Skeletal muscle satellite cell (primary cell): ENCODE measurements at regions not wholly inside any gene's neighbourhood (a gene's known extent, or its start where the extent isn't known, plus 50 kb on each side); places are given as distances from the start of the nearest gene placed in this dataset.
A peak's percentile ranks its signal among the peaks of the same experiment; 100 is the strongest.
"Not testable (repeated sequence)": the region's sequence is repeated elsewhere in the genome, so short reads cannot be mapped to it uniquely, and the experiment has no call there.

Experiments used
- H3K27me3 ChIP-seq: 2 replicates; pipeline ENCODE4 v1.7.0; 2013; ENCODE audit warnings: low read length; ENCODE audit not compliant: control insufficient read depth, insufficient read depth
- H3K36me3 ChIP-seq: 2 replicates; pipeline ENCODE4 v1.7.0; 2013; ENCODE audit warnings: mild to moderate bottlenecking, control low read depth, low read length; ENCODE audit not compliant: insufficient read depth
- H3K4me1 ChIP-seq: 2 replicates; pipeline ENCODE4 v1.7.0; 2013; ENCODE audit warnings: low read length; ENCODE audit not compliant: control insufficient read depth, insufficient read depth
- H3K4me2 ChIP-seq: 2 replicates; pipeline ENCODE4 v1.7.0; 2013; ENCODE audit warnings: mild to moderate bottlenecking, low read length
- H3K4me3 ChIP-seq: 2 replicates; pipeline ENCODE4 v1.7.0; 2013; ENCODE audit warnings: low read length
- H3K9ac ChIP-seq: 2 replicates; pipeline ENCODE4 v1.7.0; 2013; ENCODE audit warnings: mild to moderate bottlenecking, low read depth, low read length, moderate library complexity
- H3K9me3 ChIP-seq: replicated peaks from 2 replicates; pipeline ENCODE4 v1.7.0; 2013; ENCODE audit warnings: mild to moderate bottlenecking, control low read depth, low read length

- no peak overlapping the region for H3K9ac ChIP-seq
- no peaks in the 10 kb centered on the region for H3K9me3 ChIP-seq
- H3K27me3 ChIP-seq, result no peaks in the 10 kb centered on the region
- no peak overlapping the region for H3K4me2 ChIP-seq
- no peaks in the 10 kb centered on the region for H3K4me1 ChIP-seq
- H3K36me3 ChIP-seq, result no peaks in the 10 kb centered on the region
- no peak overlapping the region for H3K4me3 ChIP-seq
Measured at GRCh38 chr1:185656663-185657062, 77.5 kb upstream of the HMCN1 start.

- H3K27me3 ChIP-seq, result no peaks in the 10 kb centered on the region
- no peak overlapping the region for H3K4me2 ChIP-seq
- H3K36me3 ChIP-seq, result no peaks in the 10 kb centered on the region
- H3K4me3 ChIP-seq, result no peak overlapping the region
- no peaks in the 10 kb centered on the region for H3K4me1 ChIP-seq
- H3K9me3 ChIP-seq, result no peaks in the 10 kb centered on the region
- no peak overlapping the region for H3K9ac ChIP-seq
Measured at GRCh38 chr1:185654952-185655314, 79.3 kb upstream of the HMCN1 start.

- H3K9ac ChIP-seq, result no peak overlapping the region
- no peaks in the 10 kb centered on the region for H3K4me1 ChIP-seq
- no peak overlapping the region for H3K4me2 ChIP-seq
- no peak overlapping the region for H3K4me3 ChIP-seq
- no peaks in the 10 kb centered on the region for H3K9me3 ChIP-seq
- H3K27me3 ChIP-seq, result no peaks in the 10 kb centered on the region
- no peaks in the 10 kb centered on the region for H3K36me3 ChIP-seq
Measured at GRCh38 chr1:185654199-185654951, 79.8 kb upstream of the HMCN1 start.

- no peaks in the 10 kb centered on the region for H3K4me1 ChIP-seq
- H3K9me3 ChIP-seq, result no peaks in the 10 kb centered on the region
- H3K9ac ChIP-seq, result no peak overlapping the region
- no peaks in the 10 kb centered on the region for H3K27me3 ChIP-seq
- no peak overlapping the region for H3K4me3 ChIP-seq
- no peak overlapping the region for H3K4me2 ChIP-seq
- no peaks in the 10 kb centered on the region for H3K36me3 ChIP-seq
Measured at GRCh38 chr1:185653615-185654014, 80.6 kb upstream of the HMCN1 start.

- no peak overlapping the region for H3K4me2 ChIP-seq
- no peak overlapping the region for H3K4me3 ChIP-seq
- H3K36me3 ChIP-seq, result no peaks in the 10 kb centered on the region
- H3K27me3 ChIP-seq, result no peaks in the 10 kb centered on the region
- peaks cover 5% of the 10 kb centered on the region for H3K4me1 ChIP-seq
- H3K9me3 ChIP-seq, result no peaks in the 10 kb centered on the region
- no peak overlapping the region for H3K9ac ChIP-seq
Measured at GRCh38 chr1:185652348-185652747, 81.8 kb upstream of the HMCN1 start.

GRCh38 chr1:185650602-185651230 lies 83.5 kb upstream of the HMCN1 start:
- peaks cover 20% of the 10 kb centered on the region for H3K4me1 ChIP-seq
- H3K36me3 ChIP-seq, result no peaks in the 10 kb centered on the region
- H3K4me2 ChIP-seq, result no peak overlapping the region
- H3K4me3 ChIP-seq, result no peak overlapping the region
- no peak overlapping the region for H3K9ac ChIP-seq
- H3K27me3 ChIP-seq, result no peaks in the 10 kb centered on the region
- H3K9me3 ChIP-seq, result no peaks in the 10 kb centered on the region

GRCh38 chr1:185648858-185649589 lies 85.2 kb upstream of the HMCN1 start:
- H3K36me3 ChIP-seq, result no peaks in the 10 kb centered on the region
- H3K9ac ChIP-seq, result no peak overlapping the region
- peaks cover 28% of the 10 kb centered on the region for H3K4me1 ChIP-seq
- no peak overlapping the region for H3K4me2 ChIP-seq
- H3K4me3 ChIP-seq, result no peak overlapping the region
- no peaks in the 10 kb centered on the region for H3K9me3 ChIP-seq
- no peaks in the 10 kb centered on the region for H3K27me3 ChIP-seq

- not testable (repeated sequence) for H3K27me3 ChIP-seq, H3K4me2 ChIP-seq, H3K9ac ChIP-seq, H3K36me3 ChIP-seq, H3K9me3 ChIP-seq, H3K4me3 ChIP-seq
- peaks cover 28% of the 10 kb centered on the region for H3K4me1 ChIP-seq
Measured at GRCh38 chr1:185647597-185648267, 86.5 kb upstream of the HMCN1 start.

- peak overlapping the region; percentile 52 for H3K4me3 ChIP-seq
- peak overlapping the region; percentile 76 for H3K4me2 ChIP-seq
- peaks cover 28% of the 10 kb centered on the region for H3K4me1 ChIP-seq
- H3K9me3 ChIP-seq, result no peaks in the 10 kb centered on the region
- no peaks in the 10 kb centered on the region for H3K27me3 ChIP-seq
- peak overlapping the region; percentile 71 for H3K9ac ChIP-seq
- no peaks in the 10 kb centered on the region for H3K36me3 ChIP-seq
Measured at GRCh38 chr1:185646202-185646683, 87.9 kb upstream of the HMCN1 start.

- Histone ChIP-seq H3K9me3 (no peaks in the 10 kb centered on the region), H3K9ac (peak overlapping the region; percentile 45), H3K27me3 (no peaks in the 10 kb centered on the region), H3K36me3 (no peaks in the 10 kb centered on the region), H3K4me3 (peak overlapping the region; percentile 0), H3K4me2 (peak overlapping the region; percentile 76), H3K4me1 (peaks cover 28% of the 10 kb centered on the region)
Measured at GRCh38 chr1:185645686-185646085, 88.5 kb upstream of the HMCN1 start.

- Histone ChIP-seq H3K27me3 (no peaks in the 10 kb centered on the region), H3K36me3 (no peaks in the 10 kb centered on the region), H3K4me1 (peaks cover 28% of the 10 kb centered on the region), H3K4me3 (no peak overlapping the region), H3K4me2 (no peak overlapping the region), H3K9ac (peak overlapping the region; percentile 45), H3K9me3 (no peaks in the 10 kb centered on the region)
Measured at GRCh38 chr1:185645162-185645640, 89.0 kb upstream of the HMCN1 start.
